GM23338 (cell line): ENCODE measurements at regions not wholly inside any gene's neighbourhood (a gene's known extent, or its start where the extent isn't known, plus 50 kb on each side); places are given as distances from the start of the nearest gene placed in this dataset.
A peak's percentile ranks its signal among the peaks of the same experiment; 100 is the strongest.

Source experiments
- ATAC-seq: fragments of 200-7000 bp; cut with Tn5 transposase; 3 replicates; pipeline ENCODE4 v1.9.1; 2020
- DNase-seq: peaks from one replicate; pipeline ENCODE4 v3.0.0-alpha.2; 2015; ENCODE audit warnings: low spot score
- H2AFZ ChIP-seq: fragments of 200-600 bp; sonication (generic); 2 replicates; pipeline ENCODE4 v1.8.0; 2016; ENCODE audit warnings: antibody characterized with exemption, mild to moderate bottlenecking, moderate library complexity
- H3F3A ChIP-seq: fragments of 200-600 bp; sonication (generic); replicated peaks from 2 replicates; pipeline ENCODE4 v1.8.0; 2017; ENCODE audit warnings: antibody characterized with exemption, mixed run types, low read depth
- H3K27ac ChIP-seq: fragments of 200-600 bp; sonication (generic); 2 replicates; pipeline ENCODE4 v1.6.1; 2016; ENCODE audit warnings: low read depth
- H3K27me3 ChIP-seq: fragments of 200-600 bp; sonication (generic); 2 replicates; pipeline ENCODE4 v1.8.0; 2016; ENCODE audit warnings: mild to moderate bottlenecking, mixed run types, moderate library complexity; ENCODE audit not compliant: insufficient read depth
- H3K36me3 ChIP-seq: fragments of 200-600 bp; sonication (generic); 2 replicates; pipeline ENCODE4 v1.8.0; 2016; ENCODE audit warnings: mild to moderate bottlenecking; ENCODE audit not compliant: insufficient read depth
- H3K4me1 ChIP-seq: fragments of 200-600 bp; sonication (generic); 2 replicates; pipeline ENCODE4 v1.8.0; 2016; ENCODE audit warnings: mild to moderate bottlenecking, moderate library complexity; ENCODE audit not compliant: insufficient read depth
- H3K4me2 ChIP-seq: fragments of 200-600 bp; sonication (generic); 2 replicates; pipeline ENCODE4 v1.7.1; 2017; ENCODE audit warnings: mixed run types
- H3K4me3 ChIP-seq: fragments of 200-600 bp; sonication (generic); 2 replicates; pipeline ENCODE4 v1.6.1; 2016; ENCODE audit warnings: mixed run types
- H3K79me2 ChIP-seq: fragments of 200-600 bp; sonication (generic); replicated peaks from 2 replicates; pipeline ENCODE4 v1.8.0; 2017; ENCODE audit warnings: mild to moderate bottlenecking; ENCODE audit not compliant: insufficient read depth
- H3K9me2 ChIP-seq: fragments of 200-600 bp; sonication (generic); 2 replicates; pipeline ENCODE4 v1.8.0; 2017; ENCODE audit not compliant: insufficient read depth
- H4K20me1 ChIP-seq: fragments of 200-600 bp; sonication (generic); replicated peaks from 2 replicates; pipeline ENCODE4 v1.8.0; 2017; ENCODE audit warnings: mild to moderate bottlenecking; ENCODE audit not compliant: insufficient read depth
- H3K27ac Mint-ChIP-seq: 2 replicates; pipeline ENCODE4 v1.8.0; 2020; ENCODE audit warnings: inconsistent platforms, mild to moderate bottlenecking, moderate library complexity, mixed read lengths
- H3K27me3 Mint-ChIP-seq: 3 replicates; pipeline ENCODE4 v1.8.0; 2022; ENCODE audit warnings: low read depth, mild to moderate bottlenecking, moderate library complexity, mixed read lengths, inconsistent platforms; ENCODE audit not compliant: insufficient read depth, poor library complexity
- H3K36me3 Mint-ChIP-seq: 3 replicates; pipeline ENCODE4 v1.8.0; 2021; ENCODE audit warnings: low read depth, mild to moderate bottlenecking, inconsistent platforms, moderate library complexity, mixed read lengths
- H3K4me1 Mint-ChIP-seq: 3 replicates; pipeline ENCODE4 v1.8.0; 2020; ENCODE audit warnings: mild to moderate bottlenecking, inconsistent platforms, mixed read lengths
- H3K4me3 Mint-ChIP-seq: 3 replicates; pipeline ENCODE4 v1.8.0; 2021; ENCODE audit warnings: moderate library complexity, mild to moderate bottlenecking, inconsistent platforms, mixed read lengths
- H3K9me3 Mint-ChIP-seq: 3 replicates; pipeline ENCODE4 v1.8.0; 2020; ENCODE audit warnings: moderate library complexity, mild to moderate bottlenecking, inconsistent platforms, mixed read lengths
- NANOG ChIP-seq: IDR thresholded peaks from 2 replicates; pipeline ENCODE4 v1.6.1; 2016; ENCODE audit warnings: antibody characterized with exemption, borderline replicate concordance
- REST ChIP-seq: IDR thresholded peaks from one replicate; pipeline ENCODE4 v1.6.1; 2018; ENCODE audit warnings: antibody characterized with exemption; ENCODE audit not compliant: unreplicated experiment
- STAT1 ChIP-seq: IDR thresholded peaks from one replicate; pipeline ENCODE4 v1.6.1; 2016; ENCODE audit warnings: antibody characterized with exemption; ENCODE audit not compliant: unreplicated experiment
- ZNF114 ChIP-seq: fragments of 250-450 bp; sonication (Bioruptor Pico); IDR thresholded peaks from 2 replicates; pipeline ENCODE4 v1.5.0; 2020; ENCODE audit warnings: mild to moderate bottlenecking, moderate library complexity
- TF ChIP-seq, protein P1 (sequence below), 2 experiments: fragments of 200-600 bp in 1 of 2; sonication (generic) in 1 of 2; conservative IDR thresholded peaks; 2 replicates each; pipeline versions ENCODE4 v1.5.1 to v1.6.1; 2016 to 2017; ENCODE audit warnings: antibody characterized with exemption in 2 of 2, low read depth in 2 of 2, mild to moderate bottlenecking in 2 of 2, moderate library complexity in 1 of 2
- TF ChIP-seq, protein P2 (sequence below): IDR thresholded peaks from 2 replicates; pipeline ENCODE4 v1.6.1; 2016; ENCODE audit warnings: antibody characterized with exemption

GRCh38 chr9:31140316-31140715 is 1244.1 kb upstream of the ACO1 start:
- no peaks in the 10 kb centered on the region for H3K9me3 Mint-ChIP-seq
- H4K20me1 ChIP-seq, result no peaks in the 10 kb centered on the region
- ATAC-seq (peak; percentile 33; the same call in 2 of the 3 replicates), DNase-seq (peak; percentile 64)
- H3K27me3 ChIP-seq, result no peaks in the 10 kb centered on the region
- no peaks in the 10 kb centered on the region for H3K36me3 Mint-ChIP-seq
- no peak overlapping the region for H3K27ac ChIP-seq
- H3K36me3 ChIP-seq, result no peaks in the 10 kb centered on the region
- no peak overlapping the region for H2AFZ ChIP-seq
- H3K4me1 ChIP-seq, result no peaks in the 10 kb centered on the region
- no peak overlapping the region for H3K27ac Mint-ChIP-seq
- H3K4me1 Mint-ChIP-seq, result no peaks in the 10 kb centered on the region
- TF ChIP-seq, protein P1, sequence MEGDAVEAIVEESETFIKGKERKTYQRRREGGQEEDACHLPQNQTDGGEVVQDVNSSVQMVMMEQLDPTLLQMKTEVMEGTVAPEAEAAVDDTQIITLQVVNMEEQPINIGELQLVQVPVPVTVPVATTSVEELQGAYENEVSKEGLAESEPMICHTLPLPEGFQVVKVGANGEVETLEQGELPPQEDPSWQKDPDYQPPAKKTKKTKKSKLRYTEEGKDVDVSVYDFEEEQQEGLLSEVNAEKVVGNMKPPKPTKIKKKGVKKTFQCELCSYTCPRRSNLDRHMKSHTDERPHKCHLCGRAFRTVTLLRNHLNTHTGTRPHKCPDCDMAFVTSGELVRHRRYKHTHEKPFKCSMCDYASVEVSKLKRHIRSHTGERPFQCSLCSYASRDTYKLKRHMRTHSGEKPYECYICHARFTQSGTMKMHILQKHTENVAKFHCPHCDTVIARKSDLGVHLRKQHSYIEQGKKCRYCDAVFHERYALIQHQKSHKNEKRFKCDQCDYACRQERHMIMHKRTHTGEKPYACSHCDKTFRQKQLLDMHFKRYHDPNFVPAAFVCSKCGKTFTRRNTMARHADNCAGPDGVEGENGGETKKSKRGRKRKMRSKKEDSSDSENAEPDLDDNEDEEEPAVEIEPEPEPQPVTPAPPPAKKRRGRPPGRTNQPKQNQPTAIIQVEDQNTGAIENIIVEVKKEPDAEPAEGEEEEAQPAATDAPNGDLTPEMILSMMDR (conservative IDR thresholded peaks at IDR 0.05; ENCODE audit: low read depth in 2 of 2), result peak; percentile 45 to 73; a peak in 3 of 4 replicates
- TF ChIP-seq STAT1, result no peak
- no peak overlapping the region for H3K4me3 Mint-ChIP-seq
- H3F3A ChIP-seq, result no peaks in the 10 kb centered on the region
- H3K9me2 ChIP-seq, result no peaks in the 10 kb centered on the region
- H3K4me2 ChIP-seq, result no peak overlapping the region
- H3K79me2 ChIP-seq, result no peaks in the 10 kb centered on the region
- H3K27me3 Mint-ChIP-seq, result peaks cover 2% of the 10 kb centered on the region
- H3K4me3 ChIP-seq, result no peak overlapping the region

DNA sequence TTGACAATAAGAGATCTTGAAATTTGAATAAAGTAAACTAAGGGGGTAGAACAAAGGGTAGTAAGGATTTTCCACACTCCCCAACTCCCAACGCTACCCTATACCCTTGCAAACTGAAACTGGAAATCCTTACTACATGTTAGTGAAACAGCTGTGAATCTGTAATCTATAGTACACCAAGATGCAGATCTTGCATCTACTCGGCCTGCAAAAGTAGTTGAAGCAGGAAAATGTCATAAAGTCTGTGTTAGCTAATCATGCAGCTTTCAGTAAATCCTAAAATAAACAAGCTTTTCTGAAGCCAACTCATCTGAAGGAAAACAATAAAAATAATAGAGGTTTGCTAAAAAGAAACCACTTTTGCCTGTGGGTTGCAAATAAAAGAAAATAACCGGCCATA is 1242.0 kb upstream of the ACO1 start:
- H3K4me3 ChIP-seq, result no peak overlapping the region
- Mint-ChIP-seq H3K4me1 (no peaks in the 10 kb centered on the region), H3K36me3 (no peaks in the 10 kb centered on the region), H3K4me3 (no peak overlapping the region), H3K27me3 (peaks cover 2% of the 10 kb centered on the region), H3K27ac (no peak overlapping the region), H3K9me3 (no peaks in the 10 kb centered on the region)
- H3K4me1 ChIP-seq, result no peaks in the 10 kb centered on the region
- H3K4me2 ChIP-seq, result no peak overlapping the region
- H3K9me2 ChIP-seq, result no peaks in the 10 kb centered on the region
- H3K36me3 ChIP-seq, result no peaks in the 10 kb centered on the region
- no peak for ATAC-seq
- H3K79me2 ChIP-seq, result no peaks in the 10 kb centered on the region
- no peaks in the 10 kb centered on the region for H4K20me1 ChIP-seq
- H3F3A ChIP-seq, result no peaks in the 10 kb centered on the region
- DNase-seq, result no peak
- H3K27me3 ChIP-seq, result no peaks in the 10 kb centered on the region
- no peak overlapping the region for H3K27ac ChIP-seq
- no peak overlapping the region for H2AFZ ChIP-seq
- TF ChIP-seq REST (no peak), ZNF114 (no peak), NANOG (no peak)
- TF ChIP-seq, protein P2, sequence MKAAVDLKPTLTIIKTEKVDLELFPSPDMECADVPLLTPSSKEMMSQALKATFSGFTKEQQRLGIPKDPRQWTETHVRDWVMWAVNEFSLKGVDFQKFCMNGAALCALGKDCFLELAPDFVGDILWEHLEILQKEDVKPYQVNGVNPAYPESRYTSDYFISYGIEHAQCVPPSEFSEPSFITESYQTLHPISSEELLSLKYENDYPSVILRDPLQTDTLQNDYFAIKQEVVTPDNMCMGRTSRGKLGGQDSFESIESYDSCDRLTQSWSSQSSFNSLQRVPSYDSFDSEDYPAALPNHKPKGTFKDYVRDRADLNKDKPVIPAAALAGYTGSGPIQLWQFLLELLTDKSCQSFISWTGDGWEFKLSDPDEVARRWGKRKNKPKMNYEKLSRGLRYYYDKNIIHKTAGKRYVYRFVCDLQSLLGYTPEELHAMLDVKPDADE, result no peak
